Stimulated activated memory B cell treated with anti-CD40 and anti-IgM and Interleukin-4, amounts not matched to agents 10 μg/mL and 1 μg/mL and 100 μg/mL, for 72 hours (primary cell): ENCODE measurements at regions not wholly inside any gene's neighbourhood (a gene's known extent, or its start where the extent isn't known, plus 50 kb on each side); places are given as distances from the start of the nearest gene placed in this dataset.

Source experiments
- ATAC-seq: fragments of 150-1000 bp; cut with Tn5 transposase; 2 replicates; pipeline ENCODE4 v1.10.0; 2021
- H3K27ac Mint-ChIP-seq: one replicate; pipeline ENCODE4 v1.8.0; 2022; ENCODE audit warnings: mild to moderate bottlenecking, mixed read lengths
- H3K27me3 Mint-ChIP-seq: one replicate; pipeline ENCODE4 v1.8.0; 2022; ENCODE audit warnings: mixed read lengths
- H3K36me3 Mint-ChIP-seq: one replicate; pipeline ENCODE4 v1.8.0; 2022; ENCODE audit warnings: mixed read lengths
- H3K4me1 Mint-ChIP-seq: one replicate; pipeline ENCODE4 v1.8.0; 2022; ENCODE audit warnings: mixed read lengths
- H3K4me3 Mint-ChIP-seq: one replicate; pipeline ENCODE4 v1.8.0; 2022; ENCODE audit warnings: mild to moderate bottlenecking, moderate library complexity, mixed read lengths
- H3K9me3 Mint-ChIP-seq: one replicate; pipeline ENCODE4 v1.8.0; 2022; ENCODE audit warnings: mixed read lengths

DNA sequence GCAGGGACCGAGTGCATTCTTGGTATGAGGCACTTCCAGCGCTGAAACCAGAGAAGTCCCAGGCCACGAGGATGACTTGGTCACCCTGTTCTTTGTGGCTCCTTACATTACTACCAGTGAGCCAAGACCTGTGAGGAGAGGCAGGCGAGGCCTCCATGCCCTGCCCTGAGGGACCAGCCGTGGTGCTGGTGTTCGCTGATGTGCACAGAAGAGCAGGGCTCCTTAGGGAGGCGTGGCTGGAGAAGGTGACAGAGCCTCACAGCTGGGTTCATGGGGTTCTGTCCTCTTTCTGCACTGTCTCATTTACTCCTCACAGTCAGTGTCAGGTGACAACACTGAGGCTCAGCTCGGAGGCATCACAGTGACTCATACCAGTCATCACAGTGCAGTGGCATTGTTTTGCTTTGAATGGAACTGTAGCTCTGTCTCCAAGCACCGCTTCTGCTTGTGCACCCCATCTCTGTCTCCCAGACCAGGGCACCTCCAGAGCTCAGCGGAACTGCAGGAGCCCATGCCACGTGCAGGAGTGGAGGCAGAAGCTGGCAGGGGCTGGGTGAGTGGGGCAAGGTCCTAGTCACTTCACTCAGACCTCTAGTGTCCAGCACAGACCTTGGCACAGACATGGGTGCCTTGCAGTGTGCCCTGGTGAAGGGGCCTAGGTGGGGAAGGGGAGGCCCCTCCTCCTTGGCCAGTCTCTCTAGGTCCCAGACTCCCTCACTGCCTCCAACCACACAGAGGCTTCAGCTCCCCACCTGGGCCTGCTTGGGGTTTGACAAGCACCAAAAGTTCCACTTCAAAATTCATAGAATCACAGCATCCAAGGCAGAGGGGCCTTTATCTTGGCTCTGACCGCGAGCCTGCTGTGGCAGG lies 310.9 kb downstream of the MATN1 start:
- Mint-ChIP-seq H3K4me1 (no peaks in the 10 kb centered on the region), H3K27ac (no peak overlapping the region), H3K27me3 (peaks cover 36% of the 10 kb centered on the region), H3K9me3 (no peaks in the 10 kb centered on the region), H3K36me3 (no peaks in the 10 kb centered on the region), H3K4me3 (no peak overlapping the region)
- no peak for ATAC-seq

DNA sequence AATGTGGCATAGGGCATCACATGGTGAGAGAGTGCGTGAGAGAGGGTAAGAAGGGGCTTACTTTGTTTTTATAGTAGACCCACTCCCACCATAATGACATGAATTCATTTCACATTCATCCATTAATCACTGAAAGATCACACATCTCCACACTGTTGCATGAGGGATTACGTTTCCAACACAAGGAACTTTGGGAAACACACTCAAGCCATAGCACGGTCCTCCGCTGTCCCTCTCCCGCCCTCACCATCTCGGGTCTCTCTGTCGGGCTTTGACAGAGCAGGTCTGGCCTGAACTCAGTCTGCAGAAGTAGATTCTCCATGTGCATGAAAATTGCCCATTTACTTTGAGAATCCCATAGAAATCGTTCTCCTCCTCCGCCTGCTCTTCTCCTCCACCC lies 312.2 kb downstream of the MATN1 start:
- H3K4me3 Mint-ChIP-seq = no peak overlapping the region

DNA sequence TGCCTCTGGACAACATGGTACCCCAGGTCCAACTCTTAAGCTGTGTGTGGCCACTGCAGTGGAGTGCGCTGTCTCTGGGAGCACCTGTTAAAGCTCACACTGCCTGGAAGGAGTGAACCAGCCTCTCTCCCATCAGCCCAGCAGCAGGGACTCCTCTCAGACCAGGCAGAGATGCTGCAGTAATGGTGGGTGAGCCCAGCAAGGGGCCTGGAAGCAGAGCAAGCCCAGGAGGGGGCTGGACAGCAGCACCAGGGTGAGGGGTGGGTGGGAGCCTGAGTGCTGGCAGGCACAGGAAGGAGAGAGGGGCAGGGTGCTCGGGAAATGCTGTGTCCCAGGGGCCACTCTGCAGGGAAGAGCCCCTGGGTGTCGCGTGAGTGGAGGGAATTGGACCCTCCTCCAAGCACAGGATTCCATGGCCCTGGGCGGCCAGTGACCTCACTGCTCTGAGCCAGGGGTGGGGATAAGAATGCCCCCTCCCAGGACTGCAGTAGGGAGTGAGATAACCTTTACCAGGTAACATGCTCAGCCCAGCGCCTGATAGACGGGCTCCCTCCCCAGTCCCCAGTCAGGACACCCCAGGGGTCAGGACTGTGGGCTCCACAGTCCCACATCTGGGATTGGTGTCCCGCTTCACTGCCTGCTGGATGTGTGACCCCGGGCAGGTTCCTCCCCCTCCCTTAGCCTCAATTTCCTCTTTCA lies 313.1 kb downstream of the MATN1 start:
- peaks cover 37% of the 10 kb centered on the region for H3K27me3 Mint-ChIP-seq
- H3K27ac Mint-ChIP-seq = no peak overlapping the region
- ATAC-seq = no peak
- H3K36me3 Mint-ChIP-seq = no peaks in the 10 kb centered on the region
- H3K4me1 Mint-ChIP-seq = no peaks in the 10 kb centered on the region
- H3K4me3 Mint-ChIP-seq = no peak overlapping the region
- no peaks in the 10 kb centered on the region for H3K9me3 Mint-ChIP-seq

More for the DNA sequence above, 312.2 kb downstream of the MATN1 start:
- Mint-ChIP-seq H3K4me1 (no peaks in the 10 kb centered on the region), H3K27me3 (peaks cover 31% of the 10 kb centered on the region), H3K27ac (no peak overlapping the region), H3K36me3 (no peaks in the 10 kb centered on the region), H3K9me3 (no peaks in the 10 kb centered on the region)
- ATAC-seq = no peak

DNA sequence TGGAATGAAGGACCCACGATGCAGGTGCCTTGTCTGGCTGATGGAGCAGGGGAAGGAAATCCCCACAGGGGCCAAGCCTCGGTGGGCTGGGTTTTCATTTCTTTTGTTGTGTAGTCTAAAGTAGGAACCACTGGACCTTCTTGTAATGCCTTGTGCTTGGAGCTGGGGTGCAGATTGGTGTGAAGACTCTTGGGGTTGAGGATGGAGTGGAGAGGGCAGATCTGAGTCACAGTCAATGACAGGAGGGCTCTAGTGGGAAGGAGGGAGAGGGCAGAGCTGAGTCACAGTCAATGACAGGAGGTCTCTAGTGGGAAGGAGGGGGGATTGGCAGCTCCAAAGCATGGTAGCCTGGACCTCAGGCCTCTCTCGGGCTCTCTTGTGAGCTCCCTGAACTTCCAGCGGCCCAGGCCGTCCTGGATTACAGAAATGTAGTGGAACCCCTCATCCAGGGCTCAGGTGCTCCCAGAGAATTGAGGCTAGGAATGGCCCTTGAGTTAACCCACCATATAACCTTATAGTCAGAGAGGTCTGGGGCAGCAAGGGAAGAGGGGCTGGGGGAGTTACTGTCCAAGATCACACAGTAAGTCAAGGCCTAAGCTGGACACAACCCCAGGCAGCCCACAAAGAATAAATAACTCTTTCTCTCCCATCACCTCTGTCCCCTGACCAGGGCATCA lies 313.8 kb downstream of the MATN1 start:
- no peak for ATAC-seq

DNA sequence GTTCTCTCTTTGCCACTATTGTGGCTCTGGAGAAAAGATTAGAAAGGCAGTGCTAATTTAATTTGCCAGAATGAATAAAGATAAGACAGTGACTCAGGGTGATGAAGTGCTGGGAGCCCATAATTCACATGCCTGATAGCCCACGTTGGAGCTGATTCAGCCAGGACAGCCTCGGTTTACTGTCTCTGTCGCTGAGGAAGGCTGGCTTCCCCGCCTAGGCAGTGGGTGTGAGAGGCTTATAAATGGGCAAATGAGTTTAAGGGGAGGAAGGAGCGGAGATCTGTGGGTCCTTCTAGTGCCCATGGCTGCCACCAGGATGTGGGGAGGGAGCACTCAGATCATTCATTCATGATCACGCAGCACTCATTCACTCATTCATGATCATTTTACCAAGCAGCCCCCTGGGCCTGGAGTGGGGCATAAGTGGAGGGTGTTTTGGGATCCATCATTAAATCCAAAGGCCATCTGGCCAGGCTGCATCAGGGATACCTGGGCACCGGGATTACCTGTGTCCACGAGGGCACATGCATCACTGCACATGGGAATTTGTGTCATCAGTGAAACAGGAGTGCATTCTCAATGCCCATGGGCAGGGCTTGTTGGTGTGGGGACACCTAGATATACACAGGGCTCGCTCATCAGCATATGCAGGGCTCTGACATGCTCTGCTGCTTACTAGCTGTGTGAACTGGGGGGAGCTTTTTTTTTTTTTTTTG lies 315.4 kb downstream of the MATN1 start:
- Mint-ChIP-seq H3K36me3 (no peaks in the 10 kb centered on the region), H3K4me1 (no peaks in the 10 kb centered on the region), H3K4me3 (no peak overlapping the region), H3K9me3 (no peaks in the 10 kb centered on the region), H3K27me3 (peaks cover 33% of the 10 kb centered on the region), H3K27ac (no peak overlapping the region)
- ATAC-seq = no peak

More for the DNA sequence above, 313.8 kb downstream of the MATN1 start:
- H3K27ac Mint-ChIP-seq = no peak overlapping the region
- no peaks in the 10 kb centered on the region for H3K9me3 Mint-ChIP-seq
- no peaks in the 10 kb centered on the region for H3K36me3 Mint-ChIP-seq
- H3K4me3 Mint-ChIP-seq = no peak overlapping the region
- H3K4me1 Mint-ChIP-seq = no peaks in the 10 kb centered on the region
- H3K27me3 Mint-ChIP-seq = peaks cover 38% of the 10 kb centered on the region

DNA sequence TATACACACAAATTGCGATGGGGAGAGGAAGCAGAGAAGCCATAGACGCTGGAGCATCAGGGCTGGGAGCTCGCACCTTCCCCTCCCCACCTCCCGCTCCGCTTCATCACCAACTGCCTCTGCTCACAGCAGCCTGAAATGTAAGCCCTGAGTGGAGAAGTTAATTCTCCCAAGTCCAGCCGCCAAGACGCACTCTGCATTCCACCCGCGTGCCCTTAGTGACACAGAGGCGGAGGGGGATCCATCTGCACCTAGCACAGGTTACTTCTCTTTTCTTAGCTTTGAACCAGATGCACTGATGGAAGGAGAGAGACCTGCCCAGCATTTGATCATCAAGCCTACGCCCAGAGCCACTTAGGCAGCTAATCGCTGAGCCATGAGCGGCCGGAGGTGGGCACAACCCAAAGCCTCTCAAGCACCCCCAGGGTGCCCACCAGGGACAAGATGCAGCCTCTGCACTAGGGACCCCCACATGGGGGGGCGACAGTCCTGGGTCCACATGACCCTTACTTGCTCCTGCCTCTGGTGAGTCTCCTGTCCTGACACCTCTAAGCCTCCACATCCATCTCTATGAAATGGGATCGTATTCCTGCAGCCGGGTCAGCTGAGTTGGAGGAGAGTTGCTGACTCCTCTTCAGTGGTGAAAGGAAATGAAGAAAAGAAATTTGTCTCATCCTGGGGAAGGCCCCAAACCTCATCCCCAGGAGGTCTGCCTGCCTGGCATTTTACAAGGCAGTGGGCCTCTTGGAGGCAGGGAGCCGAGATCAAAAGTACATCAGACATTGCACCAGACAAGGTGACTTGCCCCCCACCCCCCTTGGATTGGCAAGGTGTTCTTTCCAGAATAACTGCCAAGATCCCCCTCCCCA lies 316.2 kb downstream of the MATN1 start:
- Mint-ChIP-seq H3K4me1 (no peaks in the 10 kb centered on the region), H3K27me3 (peaks cover 29% of the 10 kb centered on the region)

DNA sequence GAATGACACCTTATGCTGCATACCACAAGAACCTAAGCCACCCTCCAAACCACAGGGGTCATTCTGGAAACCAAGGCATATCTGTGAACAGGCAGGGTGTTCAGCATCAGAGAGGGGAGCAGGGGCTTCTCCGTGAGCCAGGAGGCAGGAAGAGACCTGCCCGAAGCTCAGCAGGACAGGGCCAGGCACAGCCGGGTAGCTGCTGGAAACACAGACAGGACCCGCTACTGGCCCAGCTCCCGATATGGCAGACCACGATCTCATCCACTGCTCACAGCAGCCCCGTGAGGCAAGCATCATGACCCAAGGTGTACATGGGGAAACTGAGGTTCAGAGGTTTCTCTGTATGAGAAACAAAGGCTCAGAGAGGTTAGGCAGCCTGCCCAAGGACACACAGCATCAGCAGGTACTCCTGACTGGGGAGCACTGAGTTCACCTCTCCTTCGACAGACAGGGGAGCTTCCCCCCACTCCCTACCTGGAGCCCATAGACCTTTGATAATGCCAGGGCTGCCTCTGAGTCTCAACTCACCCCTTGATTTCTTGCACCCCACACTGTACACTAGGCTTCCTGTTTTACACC lies 317.7 kb downstream of the MATN1 start:
- Mint-ChIP-seq H3K4me3 (no peak overlapping the region), H3K4me1 (no peaks in the 10 kb centered on the region), H3K9me3 (peaks cover 3% of the 10 kb centered on the region), H3K36me3 (no peaks in the 10 kb centered on the region), H3K27ac (no peak overlapping the region), H3K27me3 (peaks cover 29% of the 10 kb centered on the region)
- ATAC-seq = no peak

More for the DNA sequence above, 316.2 kb downstream of the MATN1 start:
- H3K9me3 Mint-ChIP-seq = no peaks in the 10 kb centered on the region
- no peak overlapping the region for H3K27ac Mint-ChIP-seq
- H3K4me3 Mint-ChIP-seq = no peak overlapping the region
- no peaks in the 10 kb centered on the region for H3K36me3 Mint-ChIP-seq
- ATAC-seq = no peak

DNA sequence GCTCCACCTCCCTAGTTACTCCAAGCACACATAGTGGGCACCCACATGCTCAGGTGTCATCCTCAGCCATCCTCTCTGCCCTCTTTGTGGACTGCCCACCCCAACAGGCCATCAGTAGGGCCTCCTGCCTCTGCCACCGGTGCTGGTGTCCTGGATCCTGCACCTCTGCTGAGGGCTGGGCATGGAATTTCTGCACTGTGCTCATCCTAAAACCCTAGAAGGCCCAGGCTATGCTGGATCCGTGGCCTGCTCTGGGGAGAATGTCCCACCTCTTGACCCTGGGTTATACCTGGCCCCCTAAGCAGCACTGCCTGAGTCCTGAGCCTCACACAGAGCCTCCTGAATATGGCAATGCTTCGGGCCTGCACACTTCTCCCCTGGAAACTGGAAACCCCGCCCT lies 318.3 kb downstream of the MATN1 start:
- peaks cover 3% of the 10 kb centered on the region for H3K9me3 Mint-ChIP-seq
- ATAC-seq = no peak
- no peak overlapping the region for H3K27ac Mint-ChIP-seq
- no peaks in the 10 kb centered on the region for H3K4me1 Mint-ChIP-seq
- H3K4me3 Mint-ChIP-seq = no peak overlapping the region
- no peaks in the 10 kb centered on the region for H3K36me3 Mint-ChIP-seq
- peaks cover 29% of the 10 kb centered on the region for H3K27me3 Mint-ChIP-seq

DNA sequence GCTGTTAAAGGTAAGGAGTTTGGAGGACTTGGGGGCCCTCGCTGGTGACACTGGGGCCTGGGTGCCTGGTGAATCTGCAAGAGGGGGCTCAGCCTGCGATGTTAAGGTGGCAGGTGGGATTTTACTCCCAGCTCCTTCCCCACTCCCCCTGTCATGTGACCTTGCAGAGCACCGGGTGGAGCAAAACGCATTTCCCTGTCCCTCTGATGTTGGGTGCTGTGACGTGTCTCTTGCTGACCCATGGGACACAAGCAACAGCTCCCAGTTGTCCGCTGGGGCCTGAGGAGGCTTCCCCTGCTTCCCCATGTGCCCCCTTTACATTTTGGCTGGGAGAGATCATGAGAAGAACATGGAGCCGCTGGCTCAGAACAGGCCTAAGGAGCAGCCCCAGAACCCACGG lies 319.0 kb downstream of the MATN1 start:
- H3K27me3 Mint-ChIP-seq = peaks cover 29% of the 10 kb centered on the region
- no peaks in the 10 kb centered on the region for H3K4me1 Mint-ChIP-seq
- no peak overlapping the region for H3K27ac Mint-ChIP-seq
- H3K9me3 Mint-ChIP-seq = peaks cover 3% of the 10 kb centered on the region
- ATAC-seq = no peak
- no peak overlapping the region for H3K4me3 Mint-ChIP-seq
- no peaks in the 10 kb centered on the region for H3K36me3 Mint-ChIP-seq

- Mint-ChIP-seq H3K27me3 (peaks cover 30% of the 10 kb centered on the region), H3K36me3 (no peaks in the 10 kb centered on the region), H3K4me3 (no peak overlapping the region), H3K9me3 (peaks cover 3% of the 10 kb centered on the region), H3K4me1 (no peaks in the 10 kb centered on the region), H3K27ac (no peak overlapping the region)
- no peak for ATAC-seq
These were observed 319.7 kb downstream of the MATN1 start for GRCh38 chr1:30403726-30404125.

- Mint-ChIP-seq H3K27me3 (peaks cover 35% of the 10 kb centered on the region), H3K36me3 (no peaks in the 10 kb centered on the region), H3K4me1 (no peaks in the 10 kb centered on the region), H3K9me3 (peaks cover 3% of the 10 kb centered on the region), H3K27ac (no peak overlapping the region), H3K4me3 (no peak overlapping the region)
- ATAC-seq = no peak
These were observed 320.2 kb downstream of the MATN1 start for GRCh38 chr1:30403061-30403645.

DNA sequence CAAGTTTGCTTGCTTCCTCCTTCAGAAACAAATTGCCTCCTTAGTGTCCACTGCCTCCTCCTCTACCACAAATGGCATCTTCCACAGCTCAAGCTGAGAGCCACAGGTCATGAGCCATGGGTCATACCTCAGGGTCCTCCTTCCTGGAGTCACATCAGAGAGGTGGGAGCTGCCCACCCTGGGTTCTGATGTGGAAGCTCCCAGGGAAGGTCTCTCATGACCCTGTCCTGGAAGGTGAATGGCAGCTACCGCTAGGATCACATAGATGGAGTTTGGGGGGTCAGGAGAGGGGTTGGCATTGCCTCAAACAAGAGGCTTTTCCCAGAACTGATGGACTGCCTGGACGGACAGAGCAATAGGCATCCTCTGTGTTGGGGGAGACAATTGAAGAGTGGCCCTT lies 321.4 kb downstream of the MATN1 start:
- no peak for ATAC-seq
- no peak overlapping the region for H3K27ac Mint-ChIP-seq
- H3K27me3 Mint-ChIP-seq = peaks cover 45% of the 10 kb centered on the region
- no peaks in the 10 kb centered on the region for H3K36me3 Mint-ChIP-seq
- no peaks in the 10 kb centered on the region for H3K4me1 Mint-ChIP-seq
- H3K9me3 Mint-ChIP-seq = peaks cover 3% of the 10 kb centered on the region
- no peak overlapping the region for H3K4me3 Mint-ChIP-seq

DNA sequence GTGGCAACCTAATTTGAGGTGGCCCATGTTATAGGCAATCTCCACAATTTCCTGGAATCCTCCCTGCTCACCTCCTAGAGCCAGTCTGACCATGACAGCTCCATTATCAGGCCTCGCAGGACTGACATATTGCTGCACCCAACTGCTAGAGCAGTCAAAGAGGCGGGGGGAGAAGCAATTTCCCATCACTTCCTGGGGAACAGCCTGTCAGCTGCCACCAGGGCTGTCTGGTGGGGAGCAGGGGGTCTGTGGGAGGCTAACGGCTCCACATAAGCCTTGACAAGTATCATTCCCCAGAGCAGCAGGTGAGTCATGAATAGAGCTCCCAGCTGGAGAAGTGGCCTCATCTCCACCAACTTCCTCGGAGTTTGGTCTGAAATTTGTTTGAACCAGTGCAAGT lies 322.9 kb downstream of the MATN1 start:
- no peak overlapping the region for H3K27ac Mint-ChIP-seq
- H3K4me3 Mint-ChIP-seq = no peak overlapping the region
- H3K4me1 Mint-ChIP-seq = no peaks in the 10 kb centered on the region
- no peaks in the 10 kb centered on the region for H3K36me3 Mint-ChIP-seq
- H3K9me3 Mint-ChIP-seq = peaks cover 3% of the 10 kb centered on the region
- peaks cover 45% of the 10 kb centered on the region for H3K27me3 Mint-ChIP-seq
- no peak for ATAC-seq

GRCh38 chr1:30399026-30399425 lies 324.4 kb downstream of the MATN1 start:
- Mint-ChIP-seq H3K27ac (no peak overlapping the region), H3K27me3 (peaks cover 33% of the 10 kb centered on the region), H3K4me1 (no peaks in the 10 kb centered on the region), H3K9me3 (peaks cover 3% of the 10 kb centered on the region), H3K36me3 (no peaks in the 10 kb centered on the region), H3K4me3 (no peak overlapping the region)
- ATAC-seq = no peak
